A673 (cell line): ENCODE measurements at regions not wholly inside any gene's neighbourhood (a gene's known extent, or its start where the extent isn't known, plus 50 kb on each side); places are given as distances from the start of the nearest gene placed in this dataset.

Source experiments
- BruUV-seq: library from RNA; stranded (reverse); fragments of 400-500 nt; replicated peaks from 2 replicates; lab custom pipeline; 2021; lab: Mats Ljungman, UMichigan
- CTCF ChIA-PET: fragments of 300-600 bp; sonication (Branson Sonifier 250); formaldehyde crosslinking; loops from one replicate; lab custom pipeline; 2022; ENCODE audit warnings: antibody characterized with exemption; lab: Charles Lee
- POLR2A ChIA-PET: fragments of 300-600 bp; sonication (Branson Sonifier 250); formaldehyde crosslinking; loops from one replicate; lab custom pipeline; 2022; ENCODE audit warnings: antibody characterized with exemption; ENCODE audit not compliant: low non-redundant PET; lab: Charles Lee
- DNase-seq: peaks from one replicate; pipeline ENCODE4 v3.0.0-alpha.2; 2015; ENCODE audit warnings: low spot score
- H3K27ac ChIP-seq: fragments of 200-600 bp; sonication (generic); 2 replicates; pipeline ENCODE4 v1.5.1; 2016; ENCODE audit warnings: mixed run types, low read depth, mild to moderate bottlenecking, mixed read lengths, antibody characterized with exemption, low read length; ENCODE audit not compliant: poor library complexity, severe bottlenecking
- H3K27me3 ChIP-seq: fragments of 200-600 bp; sonication (generic); replicated peaks from 2 replicates; pipeline ENCODE4 v1.6.1; 2017; ENCODE audit warnings: mixed run types, low read depth, mild to moderate bottlenecking, mixed read lengths, antibody characterized with exemption, low read length; ENCODE audit not compliant: insufficient read depth, poor library complexity
- H3K36me3 ChIP-seq: fragments of 200-600 bp; sonication (generic); 2 replicates; pipeline ENCODE4 v1.6.1; 2016; ENCODE audit warnings: mixed run types, mild to moderate bottlenecking, mixed read lengths, antibody characterized with exemption, low read length; ENCODE audit not compliant: insufficient read depth, poor library complexity, severe bottlenecking
- H3K4me1 ChIP-seq: fragments of 200-600 bp; sonication (generic); 2 replicates; pipeline ENCODE4 v1.6.1; 2017; ENCODE audit warnings: mixed run types, mild to moderate bottlenecking, mixed read lengths, antibody characterized with exemption, low read length; ENCODE audit not compliant: insufficient read depth, poor library complexity, severe bottlenecking
- H3K4me3 ChIP-seq: fragments of 200-600 bp; sonication (generic); 2 replicates; pipeline ENCODE4 v1.5.1; 2016; ENCODE audit warnings: low read depth, mixed run types, mild to moderate bottlenecking, mixed read lengths, low read length; ENCODE audit not compliant: poor library complexity, severe bottlenecking
- H3K9me3 ChIP-seq: fragments of 200-600 bp; sonication (generic); 2 replicates; pipeline ENCODE4 v1.6.1; 2016; ENCODE audit warnings: mixed run types, low read depth, mild to moderate bottlenecking, mixed read lengths, antibody characterized with exemption, low read length; ENCODE audit not compliant: poor library complexity, severe bottlenecking
- CTCF ChIP-seq: fragments of 300-800, 200-600 bp; sonication (generic); conservative IDR thresholded peaks from 2 replicates; pipeline ENCODE4 v1.5.1; 2017; ENCODE audit warnings: low read depth, mild to moderate bottlenecking, antibody characterized with exemption, low read length, moderate library complexity, mixed read lengths
- EZH2 ChIP-seq: fragments of 200-600 bp; sonication (generic); IDR thresholded peaks from 2 replicates; pipeline ENCODE4 v1.6.1; 2017; ENCODE audit warnings: borderline replicate concordance, low read depth, mild to moderate bottlenecking, mixed read lengths, antibody characterized with exemption, low read length; ENCODE audit not compliant: poor library complexity, severe bottlenecking
- intact Hi-C: fragments of 100-400 bp; cut with micrococcal nuclease; formaldehyde crosslinking; loops from one replicate; pipeline ENCODE4 v1.10.0; 2022; ENCODE audit not compliant: unreplicated experiment

- POLR2A ChIA-PET: no interaction called here
- CTCF ChIA-PET: no interaction called here
- no peaks in the 10 kb centered on the region for H3K9me3 ChIP-seq
- no peak overlapping the region for H3K4me3 ChIP-seq
- TF ChIP-seq CTCF (no peak), EZH2 (no peak)
- H3K27ac ChIP-seq: no peak overlapping the region
- no peaks in the 10 kb centered on the region for H3K4me1 ChIP-seq
- no peaks in the 10 kb centered on the region for H3K27me3 ChIP-seq
- no TSS peak for BruUV-seq
- intact Hi-C loops: no loop called here
- DNase-seq: no peak
- no peaks in the 10 kb centered on the region for H3K36me3 ChIP-seq
Observed at GRCh38 chr4:75249739-75250138, 264.5 kb downstream of the RCHY1 start.

- H3K27me3 ChIP-seq: no peaks in the 10 kb centered on the region
- no peaks in the 10 kb centered on the region for H3K36me3 ChIP-seq
- no TSS peak for BruUV-seq
- no peak overlapping the region for H3K27ac ChIP-seq
- ChIA-PET POLR2A (no interaction called here), CTCF (no interaction called here)
- no peak for TF ChIP-seq EZH2
- no peak for TF ChIP-seq CTCF
- no peaks in the 10 kb centered on the region for H3K9me3 ChIP-seq
- no peaks in the 10 kb centered on the region for H3K4me1 ChIP-seq
- H3K4me3 ChIP-seq: no peak overlapping the region
- intact Hi-C loops: no loop called here
- no peak for DNase-seq
Observed at GRCh38 chr4:75248770-75249407, 265.3 kb downstream of the RCHY1 start.

GRCh38 chr4:75244325-75244724 lies 269.9 kb downstream of the RCHY1 start:
- intact Hi-C loops: no loop called here
- ChIA-PET CTCF (no interaction called here), POLR2A (no interaction called here)
- Histone ChIP-seq H3K27ac (no peak overlapping the region), H3K4me3 (no peak overlapping the region), H3K27me3 (no peaks in the 10 kb centered on the region), H3K9me3 (no peaks in the 10 kb centered on the region), H3K36me3 (no peaks in the 10 kb centered on the region), H3K4me1 (no peaks in the 10 kb centered on the region)
- no peak for TF ChIP-seq CTCF
- TF ChIP-seq EZH2: no peak
- no peak for DNase-seq
- BruUV-seq: no TSS peak
